Epithelial cell of esophagus (primary cell): ENCODE measurements at regions not wholly inside any gene's neighbourhood (a gene's known extent, or its start where the extent isn't known, plus 50 kb on each side); places are given as distances from the start of the nearest gene placed in this dataset.

Experiments used
- DNase-seq: peaks from one replicate; pipeline ENCODE4 v3.0.0; 2010; ENCODE audit warnings: low read depth
- H3K4me3 ChIP-seq: 2 replicates; pipeline ENCODE4 v1.5.1; 2011; ENCODE audit warnings: mild to moderate bottlenecking, low read length, control low read depth
- CTCF ChIP-seq: IDR thresholded peaks from 2 replicates; pipeline ENCODE4 v1.5.1; 2011; ENCODE audit warnings: low read depth, mild to moderate bottlenecking, low read length, control low read depth, inconsistent platforms; ENCODE audit not compliant: insufficient read depth; ENCODE audit errors: missing control alignments

GRCh38 chr1:195754874-195755273 lies 853.4 kb downstream of the KCNT2 start:
- H3K4me3 ChIP-seq = no peak overlapping the region
- no peak for TF ChIP-seq CTCF
- DNase-seq = peak; percentile 76

- no peak for DNase-seq
- no peak overlapping the region for H3K4me3 ChIP-seq
- no peak for TF ChIP-seq CTCF
Observed at GRCh38 chr1:195754303-195754702, 853.9 kb downstream of the KCNT2 start.

GRCh38 chr1:195748969-195749368 lies 859.3 kb downstream of the KCNT2 start:
- TF ChIP-seq CTCF = no peak
- DNase-seq = peak; percentile 36
- no peak overlapping the region for H3K4me3 ChIP-seq

- TF ChIP-seq CTCF = no peak
Observed at GRCh38 chr1:195745189-195746010, 862.8 kb downstream of the KCNT2 start.

GRCh38 chr1:195744256-195744655 lies 864.0 kb downstream of the KCNT2 start:
- no peak for TF ChIP-seq CTCF
- H3K4me3 ChIP-seq = no peak overlapping the region
- no peak for DNase-seq

More at GRCh38 chr1:195745189-195746010, 862.8 kb downstream of the KCNT2 start:
- H3K4me3 ChIP-seq = no peak overlapping the region
- peak; percentile 57 for DNase-seq

GRCh38 chr1:195740862-195741261 lies 867.4 kb downstream of the KCNT2 start:
- no peak for TF ChIP-seq CTCF

More at GRCh38 chr1:195740862-195741261, 867.4 kb downstream of the KCNT2 start:
- no peak overlapping the region for H3K4me3 ChIP-seq
- no peak for DNase-seq
